ENCODE measurements at regions not wholly inside any gene's neighbourhood (a gene's known extent, or its start where the extent isn't known, plus 50 kb on each side); places are given as distances from the start of the nearest gene placed in this dataset.

- in situ Hi-C loops (cut with HindIII; ENCODE audit: low pct_ligation_motif_present, low pct_unique_long_range_greater_than_20kb, low sequenced_read_pairs), result no loop called here
- no peak for DNase-seq
Observed at GRCh38 chr11:15851051-15851498, 505.3 kb downstream of the SOX6 start.

- in situ Hi-C loops (cut with HindIII; ENCODE audit: low pct_ligation_motif_present, low pct_unique_long_range_greater_than_20kb, low sequenced_read_pairs), result no loop called here
- peak; percentile 36 for DNase-seq
Observed at GRCh38 chr11:15852179-15852578, 504.2 kb downstream of the SOX6 start.

DNA sequence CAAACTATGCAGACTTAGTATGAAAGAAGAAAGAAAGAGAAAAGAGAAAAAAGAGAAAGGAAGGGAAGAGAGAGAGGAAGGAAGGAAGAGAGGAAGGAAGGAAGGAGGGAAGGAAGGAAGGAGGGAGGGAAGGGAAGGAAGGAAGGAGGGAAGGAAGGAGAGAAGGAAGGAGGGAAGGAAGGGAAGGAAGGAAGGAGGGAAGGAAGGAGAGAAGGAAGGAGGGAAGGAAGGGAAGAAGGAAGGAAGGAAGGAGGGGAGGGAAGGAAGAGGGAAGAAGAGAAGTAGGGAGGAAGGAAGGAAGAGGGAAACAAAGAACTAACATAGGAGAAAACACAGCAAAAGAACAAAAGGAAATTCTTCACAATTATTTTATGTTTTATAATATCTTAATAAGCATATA, 502.1 kb downstream of the SOX6 start:
- in situ Hi-C loops (cut with HindIII; ENCODE audit: low pct_ligation_motif_present, low pct_unique_long_range_greater_than_20kb, low sequenced_read_pairs), result no loop called here
- no peak for DNase-seq

GRCh38 chr11:15858881-15859280, 497.5 kb downstream of the SOX6 start:
- DNase-seq, result no peak
- in situ Hi-C loops (cut with HindIII; ENCODE audit: low pct_ligation_motif_present, low pct_unique_long_range_greater_than_20kb, low sequenced_read_pairs), result no loop called here

DNA sequence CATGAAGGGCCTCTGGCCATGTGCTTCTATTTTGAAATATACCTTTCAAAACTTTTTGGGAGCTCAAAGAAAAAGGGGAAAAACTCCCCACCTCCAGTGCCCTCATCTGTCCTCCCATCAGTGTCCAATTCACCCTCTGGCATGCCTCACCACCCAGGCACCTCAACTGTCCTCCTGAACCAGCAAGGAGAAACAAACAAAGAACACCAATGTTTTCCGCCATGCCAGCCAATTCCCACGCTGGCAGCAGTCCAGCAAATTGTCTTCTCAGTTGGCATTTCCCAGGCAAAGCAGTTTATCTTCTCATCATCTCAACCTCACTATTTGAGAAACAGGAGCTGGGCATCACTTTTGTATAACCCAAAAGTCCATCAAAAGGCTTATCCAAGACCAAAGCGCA, 496.9 kb downstream of the SOX6 start:
- DNase-seq, result no peak
- in situ Hi-C loops (cut with HindIII; ENCODE audit: low pct_ligation_motif_present, low pct_unique_long_range_greater_than_20kb, low sequenced_read_pairs), result no loop called here

- in situ Hi-C loops (cut with HindIII; ENCODE audit: low pct_ligation_motif_present, low pct_unique_long_range_greater_than_20kb, low sequenced_read_pairs), result no loop called here
Observed at GRCh38 chr11:15861256-15861655, 495.1 kb downstream of the SOX6 start.

GRCh38 chr11:15863411-15863810, 492.9 kb downstream of the SOX6 start:
- in situ Hi-C loops (cut with HindIII; ENCODE audit: low pct_ligation_motif_present, low pct_unique_long_range_greater_than_20kb, low sequenced_read_pairs), result no loop called here
- no peak for DNase-seq

More at GRCh38 chr11:15861256-15861655, 495.1 kb downstream of the SOX6 start:
- no peak for DNase-seq

GRCh38 chr11:15864026-15864805, 492.1 kb downstream of the SOX6 start:
- no peak for DNase-seq
- in situ Hi-C loops (cut with HindIII; ENCODE audit: low pct_ligation_motif_present, low pct_unique_long_range_greater_than_20kb, low sequenced_read_pairs), result no loop called here

DNA sequence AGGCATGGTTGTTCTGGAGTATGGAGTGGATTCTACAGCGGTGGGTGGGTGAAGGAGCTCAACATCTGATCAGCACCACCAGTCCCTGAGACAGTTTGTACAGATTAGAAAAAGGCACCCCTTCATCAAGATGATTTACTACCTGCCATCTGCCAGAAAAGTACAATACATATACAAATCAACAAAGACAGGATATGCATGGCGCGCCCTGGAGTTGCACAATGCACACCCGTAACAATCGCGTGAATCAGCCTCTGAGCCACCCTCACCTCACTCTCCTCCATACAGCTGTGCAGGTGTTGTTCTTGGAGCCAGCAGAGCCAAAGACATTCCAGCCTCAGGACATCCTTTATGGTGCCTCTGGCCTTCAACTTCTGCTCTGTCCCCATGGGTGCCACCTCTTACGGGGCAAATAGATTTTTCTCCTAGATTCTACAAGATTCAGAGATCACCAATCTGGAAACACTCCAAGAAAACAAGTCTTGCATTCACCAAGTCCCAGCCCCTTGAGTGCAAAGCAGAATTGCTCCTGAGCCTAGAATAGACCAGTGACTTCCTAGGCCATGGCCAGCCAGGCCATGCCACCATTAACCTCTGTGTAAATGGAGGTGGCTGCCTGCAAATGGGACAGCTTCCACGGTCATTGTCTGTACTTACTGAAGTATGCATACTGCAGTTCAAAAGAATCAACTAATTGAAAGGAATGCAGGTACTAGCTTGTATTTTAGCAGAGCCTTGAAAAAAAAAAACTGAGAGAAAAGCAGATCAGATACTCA, 490.9 kb downstream of the SOX6 start:
- in situ Hi-C loops (cut with HindIII; ENCODE audit: low pct_ligation_motif_present, low pct_unique_long_range_greater_than_20kb, low sequenced_read_pairs), result no loop called here
- DNase-seq, result no peak

DNA sequence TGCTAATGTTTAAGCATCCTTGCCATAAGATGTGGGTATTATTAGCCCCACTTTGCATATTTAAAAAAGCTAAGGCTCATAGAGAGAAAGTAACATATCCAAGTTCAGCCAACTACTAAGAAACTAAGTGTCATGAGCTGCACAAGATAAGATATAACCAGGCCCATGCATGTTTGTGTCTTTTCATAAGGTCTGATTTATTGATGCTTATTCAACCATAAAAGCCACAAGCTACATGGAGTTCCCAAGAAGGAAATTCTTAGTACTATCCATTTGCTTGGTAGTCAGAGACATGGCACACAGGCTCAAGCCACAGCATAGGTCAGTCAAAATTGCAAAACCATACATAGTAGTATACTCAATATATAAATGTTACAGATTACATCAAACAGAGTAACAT, 488.5 kb downstream of the SOX6 start:
- in situ Hi-C loops (cut with HindIII; ENCODE audit: low pct_ligation_motif_present, low pct_unique_long_range_greater_than_20kb, low sequenced_read_pairs), result no loop called here
- no peak for DNase-seq

- DNase-seq, result no peak
- in situ Hi-C loops (cut with HindIII; ENCODE audit: low pct_ligation_motif_present, low pct_unique_long_range_greater_than_20kb, low sequenced_read_pairs), result no loop called here
Observed at GRCh38 chr11:15870911-15871310, 485.4 kb downstream of the SOX6 start.

GRCh38 chr11:15871904-15872626, 484.3 kb downstream of the SOX6 start:
- no peak for DNase-seq
- in situ Hi-C loops (cut with HindIII; ENCODE audit: low pct_ligation_motif_present, low pct_unique_long_range_greater_than_20kb, low sequenced_read_pairs), result no loop called here

- DNase-seq, result no peak
- in situ Hi-C loops (cut with HindIII; ENCODE audit: low pct_ligation_motif_present, low pct_unique_long_range_greater_than_20kb, low sequenced_read_pairs), result no loop called here
Observed at GRCh38 chr11:15873501-15873900, 482.8 kb downstream of the SOX6 start.

GRCh38 chr11:15874704-15875103, 481.6 kb downstream of the SOX6 start:
- no peak for DNase-seq
- in situ Hi-C loops (cut with HindIII; ENCODE audit: low pct_ligation_motif_present, low pct_unique_long_range_greater_than_20kb, low sequenced_read_pairs), result no loop called here

DNA sequence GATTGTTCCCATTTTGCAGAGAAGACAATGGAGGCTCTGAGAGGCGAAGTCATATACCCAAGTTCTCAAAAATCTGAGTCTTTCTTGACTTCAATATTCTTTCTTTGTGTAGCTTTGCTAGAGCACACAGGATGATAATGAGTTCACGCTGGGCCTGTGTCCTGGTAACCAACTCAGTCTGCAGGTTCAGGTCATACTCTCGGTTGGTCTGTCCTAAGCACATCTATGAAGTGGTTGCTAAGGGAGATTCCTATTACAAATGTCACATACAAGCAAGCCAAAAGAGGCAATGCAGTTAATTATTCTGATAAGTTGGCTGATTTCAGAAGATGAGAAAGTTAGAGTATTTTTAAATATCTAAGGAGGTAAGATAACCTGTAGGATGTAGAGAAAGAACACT, 481.0 kb downstream of the SOX6 start:
- no peak for DNase-seq
- in situ Hi-C loops (cut with HindIII; ENCODE audit: low pct_ligation_motif_present, low pct_unique_long_range_greater_than_20kb, low sequenced_read_pairs), result no loop called here

DNA sequence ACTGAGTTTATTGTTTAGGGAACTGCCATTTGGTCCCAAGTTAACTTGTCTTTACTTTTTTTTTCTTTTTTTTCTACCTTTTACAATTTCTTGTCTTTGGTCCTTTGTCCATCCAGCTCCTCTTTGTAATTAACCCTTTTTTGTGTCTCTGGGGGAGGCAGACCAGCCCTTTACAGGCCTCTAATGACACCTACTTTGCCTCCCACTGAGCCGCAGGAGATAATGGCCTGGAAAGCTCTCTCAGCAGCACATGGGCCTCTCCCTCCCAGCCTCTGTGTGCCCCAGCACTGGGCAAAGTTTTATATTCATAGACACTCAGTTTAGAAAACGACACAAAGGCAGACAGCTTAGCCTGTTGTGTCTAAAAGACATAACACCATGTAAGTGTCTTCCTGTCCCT, 480.4 kb downstream of the SOX6 start:
- DNase-seq, result no peak
- in situ Hi-C loops (cut with HindIII; ENCODE audit: low pct_ligation_motif_present, low pct_unique_long_range_greater_than_20kb, low sequenced_read_pairs), result no loop called here

- no peak for DNase-seq
- in situ Hi-C loops (cut with HindIII; ENCODE audit: low pct_ligation_motif_present, low pct_unique_long_range_greater_than_20kb, low sequenced_read_pairs), result no loop called here
Observed at GRCh38 chr11:15878756-15879155, 477.6 kb downstream of the SOX6 start.

- in situ Hi-C loops (cut with HindIII; ENCODE audit: low pct_ligation_motif_present, low pct_unique_long_range_greater_than_20kb, low sequenced_read_pairs), result no loop called here
Observed at GRCh38 chr11:15880291-15880690, 476.1 kb downstream of the SOX6 start.

DNA sequence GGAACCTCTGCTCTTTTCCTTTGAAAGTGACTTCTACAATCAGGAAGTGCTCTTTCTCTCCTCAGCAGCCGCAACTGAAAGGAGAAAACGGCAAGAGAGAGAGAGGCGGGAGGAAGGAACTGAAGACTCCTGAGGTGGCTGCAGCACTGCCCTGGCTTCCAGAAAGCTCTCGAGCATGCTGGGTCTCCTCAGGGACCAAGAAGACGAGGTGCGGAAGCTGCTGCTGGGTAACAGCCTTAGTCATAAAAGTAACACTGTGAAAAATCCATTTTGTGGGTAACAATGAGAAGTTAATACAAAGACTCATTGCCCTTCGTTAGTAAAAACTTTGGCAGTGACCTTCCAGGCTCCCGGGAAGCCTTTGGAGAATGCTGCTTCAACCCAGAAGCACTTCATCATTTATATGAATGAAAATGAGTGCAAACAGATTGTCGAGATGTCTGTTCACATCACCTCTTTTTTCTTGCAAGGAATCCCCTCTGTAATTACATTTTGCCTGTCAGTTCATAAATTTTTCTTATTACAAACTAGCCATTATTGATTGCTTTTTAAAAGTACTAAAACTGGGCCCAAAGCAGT, 473.4 kb downstream of the SOX6 start:
- in situ Hi-C loops (cut with HindIII; ENCODE audit: low pct_ligation_motif_present, low pct_unique_long_range_greater_than_20kb, low sequenced_read_pairs), result no loop called here
- DNase-seq, result no peak

More at GRCh38 chr11:15880291-15880690, 476.1 kb downstream of the SOX6 start:
- no peak for DNase-seq

All from ACHN (cell line).